Esophagus muscularis mucosa (tissue), 4 donors: ENCODE measurements at regions not wholly inside any gene's neighbourhood (a gene's known extent, or its start where the extent isn't known, plus 50 kb on each side); places are given as distances from the start of the nearest gene placed in this dataset.

Experiments
- DNase-seq: peaks from one replicate; pipeline ENCODE4 v3.0.0-alpha.2; 2017; ENCODE audit errors: extremely low spot score
- H3K27ac ChIP-seq, 4 donors: fragments of 200-600 bp; sonication (generic); replicated peaks in 1 of 4; 1 replicate in 3 of 4; 2 replicates in 1 of 4; pipeline ENCODE4 v1.5.1; 2016 to 2019; ENCODE audit warnings: mild to moderate bottlenecking in 1 of 4
- H3K27me3 ChIP-seq, 4 donors: fragments of 200-600 bp; sonication (generic); one replicate each; pipeline versions ENCODE4 v1.5.1 to v1.6.0; 2016 to 2019
- H3K36me3 ChIP-seq, 4 donors: fragments of 200-600 bp; sonication (generic); one replicate each; pipeline ENCODE4 v1.5.1; 2016 to 2019
- H3K4me1 ChIP-seq, 4 donors: fragments of 200-600 bp; sonication (generic); one replicate each; pipeline ENCODE4 v1.5.1; 2016 to 2019
- H3K4me3 ChIP-seq, 4 donors: fragments of 200-600 bp; sonication (generic); 1 replicate in 2 of 4; 2 replicates in 2 of 4; pipeline ENCODE4 v1.5.1; 2016 to 2019; ENCODE audit warnings: mild to moderate bottlenecking in 4 of 4, moderate library complexity in 1 of 4
- H3K9me3 ChIP-seq, 4 donors: fragments of 200-600 bp; sonication (generic); 1 replicate in 3 of 4; 2 replicates in 1 of 4; pipeline ENCODE4 v1.5.1; 2016 to 2019
- EP300 ChIP-seq: sonication (generic); formaldehyde crosslinking; IDR thresholded peaks from one replicate; pipeline ENCODE4 v1.6.1; 2017; ENCODE audit warnings: antibody characterized with exemption
- POLR2A ChIP-seq: fragments of 450-650 bp; IDR thresholded peaks from one replicate; pipeline ENCODE4 v1.6.1; 2017; ENCODE audit warnings: antibody characterized with exemption, moderate library complexity, mild to moderate bottlenecking, low read depth
- POLR2AphosphoS5 ChIP-seq, 2 donors: sonication (generic); formaldehyde crosslinking; IDR thresholded peaks; one replicate each; pipeline ENCODE4 v1.6.1; 2017; ENCODE audit warnings: antibody characterized with exemption in 2 of 2
- WGBS: methylation state at CpG from one replicate; pipeline ENCODE4 v1.1.5; 2018; 5-methylcytosine and 5-hydroxymethylcytosine counted together
- intact Hi-C: fragments of 100-400 bp; cut with DNase I; formaldehyde crosslinking; loops from one replicate; pipeline ENCODE4 v1.15.1; 2023
- TF ChIP-seq, protein P1 (sequence below), 3 experiments: fragments of 200-600 bp in 2 of 3; fragments of 450-650 bp in 1 of 3; sonication (generic) in 2 of 3; IDR thresholded peaks; one replicate each; pipeline ENCODE4 v1.5.1; 2017 to 2019; ENCODE audit warnings: antibody characterized with exemption in 3 of 3, mild to moderate bottlenecking in 2 of 3, moderate library complexity in 1 of 3

DNA sequence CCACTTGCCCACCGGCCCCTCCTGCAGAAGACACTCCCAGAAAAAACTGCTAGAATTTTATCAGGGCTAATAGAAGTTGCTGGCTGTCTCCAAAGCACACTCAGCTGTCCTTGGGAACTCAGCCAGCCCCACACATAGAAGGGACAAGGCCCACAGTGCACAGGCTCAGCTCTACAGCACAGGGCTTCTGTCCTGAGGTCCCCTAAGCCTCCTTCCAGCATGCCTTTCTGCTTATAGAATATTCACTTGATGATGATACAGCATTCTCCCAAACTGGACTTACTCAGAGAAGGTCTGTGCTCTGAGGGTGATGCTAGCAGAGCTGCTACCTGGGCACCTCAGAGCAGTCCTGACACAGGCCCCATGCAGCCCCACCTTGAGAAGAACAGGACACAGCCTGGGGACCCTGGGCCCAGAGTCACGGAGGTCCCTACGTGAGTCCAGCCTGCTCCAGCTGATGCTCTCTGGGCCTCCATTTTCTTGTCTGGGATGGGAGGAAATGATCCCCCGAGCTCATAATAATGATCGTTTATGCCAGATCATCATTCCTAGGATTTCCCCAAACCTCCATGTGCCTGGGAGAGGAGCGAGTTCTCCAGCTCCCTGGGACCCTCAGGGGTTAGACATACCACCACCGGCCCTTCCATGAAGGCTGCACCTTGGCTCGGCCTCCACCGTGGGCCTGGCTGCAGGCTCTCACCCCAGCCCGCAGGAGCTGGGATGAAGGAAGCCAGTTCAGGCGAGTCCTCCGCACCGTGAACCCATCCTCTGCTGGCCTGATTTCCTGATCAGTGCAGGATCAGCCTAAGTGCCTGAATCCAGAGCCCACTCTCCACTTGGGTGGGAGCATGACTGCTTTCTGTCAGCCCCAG, 145.6 kb downstream of the ZNF248 start:
- Histone ChIP-seq H3K36me3 (no peaks in the 10 kb centered on the region), H3K4me3 (no peak overlapping the region), H3K4me1 (peaks cover 7 to 34% (median 32%) of the 10 kb centered on the region in 4 donors), H3K27ac (no peak overlapping the region), H3K27me3 (no peaks in the 10 kb centered on the region), H3K9me3 (no peaks in the 10 kb centered on the region)
- intact Hi-C loops: no loop called here
- no peak for DNase-seq
- TF ChIP-seq POLR2AphosphoS5 (IDR thresholded peaks at IDR 0.05): no peak
- no peak for TF ChIP-seq EP300
- no peak for TF ChIP-seq POLR2A
- TF ChIP-seq, protein P1, sequence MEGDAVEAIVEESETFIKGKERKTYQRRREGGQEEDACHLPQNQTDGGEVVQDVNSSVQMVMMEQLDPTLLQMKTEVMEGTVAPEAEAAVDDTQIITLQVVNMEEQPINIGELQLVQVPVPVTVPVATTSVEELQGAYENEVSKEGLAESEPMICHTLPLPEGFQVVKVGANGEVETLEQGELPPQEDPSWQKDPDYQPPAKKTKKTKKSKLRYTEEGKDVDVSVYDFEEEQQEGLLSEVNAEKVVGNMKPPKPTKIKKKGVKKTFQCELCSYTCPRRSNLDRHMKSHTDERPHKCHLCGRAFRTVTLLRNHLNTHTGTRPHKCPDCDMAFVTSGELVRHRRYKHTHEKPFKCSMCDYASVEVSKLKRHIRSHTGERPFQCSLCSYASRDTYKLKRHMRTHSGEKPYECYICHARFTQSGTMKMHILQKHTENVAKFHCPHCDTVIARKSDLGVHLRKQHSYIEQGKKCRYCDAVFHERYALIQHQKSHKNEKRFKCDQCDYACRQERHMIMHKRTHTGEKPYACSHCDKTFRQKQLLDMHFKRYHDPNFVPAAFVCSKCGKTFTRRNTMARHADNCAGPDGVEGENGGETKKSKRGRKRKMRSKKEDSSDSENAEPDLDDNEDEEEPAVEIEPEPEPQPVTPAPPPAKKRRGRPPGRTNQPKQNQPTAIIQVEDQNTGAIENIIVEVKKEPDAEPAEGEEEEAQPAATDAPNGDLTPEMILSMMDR (IDR thresholded peaks at IDR 0.05): no peak
- WGBS: 90% methylated on average over 7 of the region's 13 CpGs

DNA sequence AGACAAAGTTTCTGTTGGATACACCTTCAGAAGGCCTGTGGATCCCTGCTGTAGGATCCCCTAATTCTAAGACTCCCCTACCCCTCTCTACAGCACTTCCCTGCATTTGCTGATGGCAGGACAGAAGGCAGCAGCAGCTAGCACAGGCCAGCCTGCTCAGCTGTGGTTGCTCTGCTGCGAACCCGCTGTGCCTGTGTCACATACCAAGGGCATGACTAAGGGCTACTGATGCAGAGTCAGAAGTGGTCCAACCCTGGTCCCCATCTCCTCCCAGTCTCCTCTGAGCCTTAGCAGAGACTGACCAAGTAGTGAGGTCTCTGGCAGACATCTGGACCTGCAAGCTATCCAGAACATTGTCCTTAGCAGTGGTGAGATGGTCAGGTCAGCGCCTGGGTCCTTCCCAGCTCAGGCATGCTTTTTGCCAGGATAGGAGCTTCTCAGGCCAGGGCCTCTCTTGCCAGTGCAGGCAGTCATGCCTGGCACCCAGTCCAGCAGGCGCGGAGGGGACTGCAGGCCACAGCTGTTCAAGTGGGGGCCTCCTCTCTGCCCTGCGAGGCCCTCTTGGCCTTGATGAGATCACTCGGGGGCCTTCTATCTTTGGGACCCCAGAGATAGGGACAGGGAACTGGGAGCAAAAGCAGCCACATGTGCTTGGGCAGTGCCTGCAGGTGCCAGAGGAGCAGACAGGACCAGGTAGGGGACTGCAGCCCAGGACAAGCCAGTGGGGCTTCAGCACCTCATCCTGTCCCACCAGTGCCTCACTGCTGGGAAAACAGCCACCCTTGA, 146.4 kb downstream of the ZNF248 start:
- TF ChIP-seq POLR2A (no peak), POLR2AphosphoS5 (IDR thresholded peaks at IDR 0.05) (no peak), EP300 (no peak)
- TF ChIP-seq, protein P1 (IDR thresholded peaks at IDR 0.05): no peak
- WGBS: 20% methylated on average over 1 of the region's 7 CpGs
- Histone ChIP-seq H3K27me3 (no peaks in the 10 kb centered on the region), H3K4me1 (peaks cover 7 to 34% (median 32%) of the 10 kb centered on the region in 4 donors), H3K27ac (no peak overlapping the region), H3K4me3 (no peak overlapping the region), H3K9me3 (no peaks in the 10 kb centered on the region), H3K36me3 (no peaks in the 10 kb centered on the region)
- intact Hi-C loops: no loop called here
- DNase-seq: no peak

DNA sequence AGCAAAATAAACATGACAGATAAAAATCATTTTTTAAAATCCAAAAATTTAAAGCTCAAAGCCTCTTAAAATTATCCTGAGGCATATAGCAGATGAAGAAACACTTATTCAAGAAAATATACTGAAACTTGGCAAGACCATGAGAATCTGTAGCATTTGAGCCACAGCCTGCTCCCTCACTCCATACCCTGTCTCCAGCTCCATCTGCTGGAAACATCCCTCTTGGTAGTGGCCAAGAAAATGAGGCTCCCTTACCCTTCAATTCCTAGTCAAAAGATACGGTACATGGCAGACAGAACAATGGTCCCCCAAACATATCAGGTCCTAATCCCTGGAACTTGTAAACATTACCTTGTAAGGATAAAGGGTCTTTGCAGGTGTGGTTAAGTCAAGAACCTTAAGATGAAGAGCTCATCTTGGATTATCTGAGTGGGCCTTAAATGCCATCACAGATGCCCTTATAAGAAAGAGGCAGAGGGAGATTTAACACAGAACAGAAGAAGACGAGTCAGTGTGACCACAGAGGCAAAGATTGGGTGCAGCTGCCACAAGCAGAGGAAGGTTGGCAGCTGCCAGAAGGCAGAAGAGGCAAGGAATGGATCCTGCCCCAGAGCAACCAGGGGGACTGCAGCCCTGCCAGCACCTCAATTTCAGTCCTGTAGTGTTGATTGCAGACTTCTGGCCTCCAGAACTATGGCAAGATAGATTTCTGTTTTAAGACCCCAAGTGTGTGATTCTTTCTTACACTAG, 149.4 kb downstream of the ZNF248 start:
- no peak for TF ChIP-seq POLR2AphosphoS5 (IDR thresholded peaks at IDR 0.05)
- TF ChIP-seq, protein P1 (IDR thresholded peaks at IDR 0.05): no peak
- no peak for TF ChIP-seq EP300
- TF ChIP-seq POLR2A: no peak
- no peak overlapping the region for H3K4me3 ChIP-seq
- 51% methylated on average over 2 of the region's 2 CpGs for WGBS
- intact Hi-C loops: no loop called here
- H3K27me3 ChIP-seq: no peaks in the 10 kb centered on the region
- peaks cover 7 to 24% (median 22%) of the 10 kb centered on the region in 4 donors for H3K4me1 ChIP-seq
- H3K36me3 ChIP-seq: no peaks in the 10 kb centered on the region
- no peak for DNase-seq
- H3K9me3 ChIP-seq: no peaks in the 10 kb centered on the region
- no peak overlapping the region for H3K27ac ChIP-seq

DNA sequence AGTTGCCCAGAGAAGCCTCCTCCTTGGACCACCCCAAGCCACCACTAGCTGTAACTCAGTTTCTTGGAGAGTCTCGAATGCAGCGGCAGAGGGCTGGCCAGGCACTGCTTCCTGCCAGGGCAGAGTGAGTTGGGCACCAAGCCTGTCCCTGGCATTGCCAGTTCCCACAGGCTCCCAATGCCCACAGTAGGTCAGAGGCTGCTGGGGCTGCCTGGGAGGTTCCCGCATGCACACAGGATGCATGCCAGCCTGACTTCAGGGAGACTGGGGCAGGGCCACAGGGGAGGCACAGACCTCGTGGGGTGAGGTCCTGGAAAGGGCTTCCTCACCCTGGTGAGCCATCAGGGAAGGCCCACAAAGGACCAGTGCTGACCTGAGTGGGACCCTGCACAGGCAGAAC, 152.8 kb downstream of the ZNF248 start:
- no peak for DNase-seq
- H3K36me3 ChIP-seq: no peaks in the 10 kb centered on the region
- no peak overlapping the region for H3K4me3 ChIP-seq
- no peaks in the 10 kb centered on the region for H3K27me3 ChIP-seq
- no peaks in the 10 kb centered on the region for H3K9me3 ChIP-seq
- H3K27ac ChIP-seq: no peak overlapping the region
- intact Hi-C loops: no loop called here
- no peaks in the 10 kb centered on the region for H3K4me1 ChIP-seq
- TF ChIP-seq POLR2A (no peak), POLR2AphosphoS5 (IDR thresholded peaks at IDR 0.05) (no peak), EP300 (no peak)
- TF ChIP-seq, protein P1 (IDR thresholded peaks at IDR 0.05): no peak
- 89% methylated on average over 2 of the region's 4 CpGs for WGBS
